ENCODE measurements at regions not wholly inside any gene's neighbourhood (a gene's known extent, or its start where the extent isn't known, plus 50 kb on each side); places are given as distances from the start of the nearest gene placed in this dataset.
A peak's percentile ranks its signal among the peaks of the same experiment; 100 is the strongest.
"Not testable (repeated sequence)": the region's sequence is repeated elsewhere in the genome, so short reads cannot be mapped to it uniquely, and the experiment has no call there.

DNA sequence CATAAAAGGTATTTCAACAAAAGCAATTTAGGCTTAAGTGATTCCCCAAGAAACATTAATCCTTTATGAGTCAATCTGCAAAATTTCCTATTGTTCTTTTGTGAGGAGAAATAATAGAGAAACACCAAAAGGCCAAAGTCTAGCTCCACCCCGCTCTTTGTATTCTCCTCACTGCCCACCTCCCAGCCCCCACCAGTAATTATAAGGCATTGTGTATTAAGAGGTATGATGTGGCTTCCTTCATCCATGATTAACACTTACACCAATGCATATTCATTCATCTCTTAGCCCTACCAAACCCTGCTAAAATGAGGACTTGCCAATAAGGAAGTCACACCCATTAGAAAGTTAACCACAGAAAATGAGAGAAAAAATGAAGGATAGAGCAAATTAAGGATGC is 105.3 kb upstream of the SPATA31D4 start:
- Mint-ChIP-seq H3K4me3 (no peak overlapping the region), H3K27me3 (no peaks in the 10 kb centered on the region), H3K9me3 (no peaks in the 10 kb centered on the region), H3K27ac (no peak overlapping the region), H3K36me3 (no peaks in the 10 kb centered on the region), H3K4me1 (peaks cover 1% of the 10 kb centered on the region)
- ATAC-seq (ENCODE audit: low read depth) (no peak), DNase-seq (ENCODE audit: low spot score in 2 of 2) (no peak)

- H3K9me3 Mint-ChIP-seq: no peaks in the 10 kb centered on the region
- H3K27me3 Mint-ChIP-seq: no peaks in the 10 kb centered on the region
- no peak for ATAC-seq (ENCODE audit: low read depth)
- H3K4me3 Mint-ChIP-seq: no peak overlapping the region
- no peak for DNase-seq (ENCODE audit: low spot score in 2 of 2)
- H3K27ac Mint-ChIP-seq: no peak overlapping the region
- no peaks in the 10 kb centered on the region for H3K36me3 Mint-ChIP-seq
- H3K4me1 Mint-ChIP-seq: peaks cover 4% of the 10 kb centered on the region
Observed at GRCh38 chr9:81823672-81824554, 104.3 kb upstream of the SPATA31D4 start.

DNA sequence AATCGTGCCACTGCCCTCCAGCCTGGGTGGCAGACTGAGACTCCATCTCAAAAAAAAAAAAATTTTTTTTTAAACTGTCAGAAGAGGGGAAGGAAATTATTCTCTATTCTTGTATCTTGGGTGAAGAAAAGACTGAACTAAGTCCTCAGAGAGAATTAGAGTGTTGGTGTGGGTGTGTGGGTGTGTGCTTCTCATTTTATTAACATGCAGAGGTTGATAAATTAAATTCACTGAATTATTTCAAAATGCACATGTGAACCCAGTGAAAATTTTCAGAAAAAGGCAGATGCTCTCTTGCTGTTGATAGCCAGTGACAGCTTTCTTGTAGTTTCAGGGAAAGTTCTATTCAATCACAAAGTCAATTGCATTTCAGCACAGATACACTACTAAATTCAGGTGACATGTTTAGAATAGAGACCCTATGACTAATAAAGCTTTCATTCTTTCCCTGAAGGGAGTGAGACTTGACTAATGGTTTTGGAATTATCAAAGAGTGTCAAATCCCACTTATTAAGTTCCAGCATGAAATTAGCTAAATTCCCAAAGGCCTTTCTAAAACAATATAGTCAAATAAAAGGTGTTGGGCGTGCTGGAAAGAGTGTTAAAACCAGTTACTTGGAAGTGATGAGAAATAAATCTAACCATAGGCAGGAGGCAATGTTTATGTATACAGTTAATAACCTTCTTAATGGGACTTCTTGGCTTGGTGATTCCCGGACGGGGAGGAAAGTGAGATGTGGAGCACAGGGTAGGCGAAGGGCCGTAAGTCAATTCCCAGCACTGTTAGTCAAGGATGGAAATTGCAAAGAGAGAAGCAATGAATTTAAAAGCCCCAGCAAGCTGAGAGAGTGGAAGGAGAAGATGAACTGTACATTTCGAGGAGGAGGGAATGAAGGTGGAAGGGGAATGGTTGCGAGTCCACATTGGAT is 103.2 kb upstream of the SPATA31D4 start:
- Mint-ChIP-seq H3K4me1 (peaks cover 7% of the 10 kb centered on the region), H3K36me3 (no peaks in the 10 kb centered on the region), H3K4me3 (no peak overlapping the region), H3K27ac (no peak overlapping the region), H3K27me3 (no peaks in the 10 kb centered on the region), H3K9me3 (no peaks in the 10 kb centered on the region)
- no peak for DNase-seq (ENCODE audit: low spot score in 2 of 2)
- ATAC-seq (ENCODE audit: low read depth): no peak

DNA sequence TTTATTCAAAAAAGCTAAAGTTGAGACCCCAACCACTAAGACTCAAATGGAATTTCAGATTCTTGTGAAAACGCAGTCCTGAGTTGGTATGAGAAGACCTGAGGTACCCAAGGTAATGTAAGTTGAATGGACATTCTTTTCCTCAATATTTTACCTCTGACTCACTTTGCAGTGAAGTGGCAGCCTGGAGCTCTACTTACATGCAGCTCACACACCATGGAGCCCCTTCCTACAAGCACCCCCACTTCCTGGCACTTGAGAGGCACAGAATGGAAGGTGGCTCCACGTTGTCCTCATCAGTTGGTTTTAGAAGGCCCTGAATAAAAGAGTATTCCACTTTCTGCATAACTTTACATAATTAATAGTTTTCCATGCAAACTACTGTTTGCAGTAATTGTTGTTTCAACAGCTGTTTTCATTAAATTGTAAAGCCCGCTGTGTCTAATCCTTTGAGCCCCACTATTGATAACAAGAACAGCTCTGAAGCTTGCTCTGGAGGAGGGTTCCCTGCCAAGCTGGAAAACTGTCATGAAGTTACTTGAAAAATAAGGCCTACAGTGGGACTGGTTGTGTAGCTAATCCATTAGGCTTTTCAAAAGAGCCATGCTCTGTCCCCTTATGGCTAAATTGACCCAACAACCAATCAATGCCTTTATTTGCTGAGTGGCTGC is 102.2 kb upstream of the SPATA31D4 start:
- Mint-ChIP-seq H3K4me1 (peaks cover 7% of the 10 kb centered on the region), H3K27ac (no peak overlapping the region), H3K9me3 (no peaks in the 10 kb centered on the region), H3K27me3 (no peaks in the 10 kb centered on the region), H3K4me3 (no peak overlapping the region), H3K36me3 (no peaks in the 10 kb centered on the region)
- DNase-seq (ENCODE audit: low spot score in 2 of 2) (no peak), ATAC-seq (ENCODE audit: low read depth) (no peak)

GRCh38 chr9:81826517-81826906 is 101.7 kb upstream of the SPATA31D4 start:
- ATAC-seq (ENCODE audit: low read depth) (no peak), DNase-seq (ENCODE audit: low spot score in 2 of 2) (no peak)
- Mint-ChIP-seq H3K4me3 (no peak overlapping the region), H3K36me3 (no peaks in the 10 kb centered on the region), H3K9me3 (no peaks in the 10 kb centered on the region), H3K27ac (no peak overlapping the region), H3K27me3 (peaks cover 1% of the 10 kb centered on the region), H3K4me1 (peaks cover 7% of the 10 kb centered on the region)

- ATAC-seq (ENCODE audit: low read depth) (peak; percentile 80), DNase-seq (ENCODE audit: low spot score in 2 of 2) (no peak)
- Mint-ChIP-seq H3K27ac (no peak overlapping the region), H3K4me3 (no peak overlapping the region), H3K27me3 (peaks cover 1% of the 10 kb centered on the region), H3K36me3 (no peaks in the 10 kb centered on the region), H3K9me3 (no peaks in the 10 kb centered on the region), H3K4me1 (peaks cover 7% of the 10 kb centered on the region)
Observed at GRCh38 chr9:81827616-81828296, 100.5 kb upstream of the SPATA31D4 start.

GRCh38 chr9:81829195-81829882 is 98.9 kb upstream of the SPATA31D4 start:
- H3K4me1 Mint-ChIP-seq: peaks cover 7% of the 10 kb centered on the region
- ATAC-seq (ENCODE audit: low read depth): no peak
- no peak for DNase-seq (ENCODE audit: low spot score in 2 of 2)
- H3K9me3 Mint-ChIP-seq: no peaks in the 10 kb centered on the region
- no peaks in the 10 kb centered on the region for H3K36me3 Mint-ChIP-seq
- H3K27me3 Mint-ChIP-seq: peaks cover 1% of the 10 kb centered on the region
- H3K4me3 Mint-ChIP-seq: no peak overlapping the region
- no peak overlapping the region for H3K27ac Mint-ChIP-seq

DNA sequence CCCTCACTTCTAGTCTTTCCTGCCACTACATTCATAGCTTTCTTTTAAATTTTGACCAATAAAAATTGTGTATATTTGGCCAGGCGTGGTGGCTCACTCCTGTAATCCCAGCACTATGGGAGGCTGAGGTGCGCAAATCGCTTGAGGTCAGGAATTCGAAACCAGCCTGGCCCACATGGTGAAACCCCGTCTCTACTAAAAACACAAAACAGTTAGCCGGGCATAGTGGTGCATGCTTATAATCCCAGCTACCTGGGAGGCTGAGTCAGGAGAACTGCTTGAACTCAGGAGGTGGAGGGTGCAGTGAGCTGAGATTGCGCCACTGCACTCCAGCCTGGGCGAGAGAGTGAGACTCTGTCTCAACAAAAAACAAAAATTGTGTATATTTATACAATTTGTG is 97.8 kb upstream of the SPATA31D4 start:
- H3K27ac Mint-ChIP-seq; H3K36me3 Mint-ChIP-seq; DNase-seq (ENCODE audit: low spot score in 2 of 2); H3K4me1 Mint-ChIP-seq; H3K9me3 Mint-ChIP-seq; H3K4me3 Mint-ChIP-seq; H3K27me3 Mint-ChIP-seq; ATAC-seq (ENCODE audit: low read depth): not testable (repeated sequence)

- H3K27ac Mint-ChIP-seq: no peak overlapping the region
- no peaks in the 10 kb centered on the region for H3K36me3 Mint-ChIP-seq
- no peak for DNase-seq (ENCODE audit: low spot score in 2 of 2)
- H3K4me3 Mint-ChIP-seq: no peak overlapping the region
- H3K27me3 Mint-ChIP-seq: peaks cover 1% of the 10 kb centered on the region
- H3K4me1 Mint-ChIP-seq: peaks cover 7% of the 10 kb centered on the region
- no peak for ATAC-seq (ENCODE audit: low read depth)
- no peaks in the 10 kb centered on the region for H3K9me3 Mint-ChIP-seq
Observed at GRCh38 chr9:81832571-81833285, 95.5 kb upstream of the SPATA31D4 start.

- Mint-ChIP-seq H3K4me3 (no peak overlapping the region), H3K36me3 (no peaks in the 10 kb centered on the region), H3K9me3 (no peaks in the 10 kb centered on the region), H3K27ac (no peak overlapping the region), H3K27me3 (peaks cover 1% of the 10 kb centered on the region), H3K4me1 (peaks cover 2% of the 10 kb centered on the region)
- DNase-seq (ENCODE audit: low spot score in 2 of 2) (no peak), ATAC-seq (ENCODE audit: low read depth) (no peak)
Observed at GRCh38 chr9:81833563-81834345, 94.5 kb upstream of the SPATA31D4 start.

- H3K4me3 Mint-ChIP-seq: no peak overlapping the region
- no peaks in the 10 kb centered on the region for H3K36me3 Mint-ChIP-seq
- ATAC-seq (ENCODE audit: low read depth): no peak
- H3K9me3 Mint-ChIP-seq: no peaks in the 10 kb centered on the region
- no peaks in the 10 kb centered on the region for H3K4me1 Mint-ChIP-seq
- H3K27me3 Mint-ChIP-seq: peaks cover 2% of the 10 kb centered on the region
- no peak overlapping the region for H3K27ac Mint-ChIP-seq
- no peak for DNase-seq (ENCODE audit: low spot score in 2 of 2)
Observed at GRCh38 chr9:81841333-81841732, 86.9 kb upstream of the SPATA31D4 start.

DNA sequence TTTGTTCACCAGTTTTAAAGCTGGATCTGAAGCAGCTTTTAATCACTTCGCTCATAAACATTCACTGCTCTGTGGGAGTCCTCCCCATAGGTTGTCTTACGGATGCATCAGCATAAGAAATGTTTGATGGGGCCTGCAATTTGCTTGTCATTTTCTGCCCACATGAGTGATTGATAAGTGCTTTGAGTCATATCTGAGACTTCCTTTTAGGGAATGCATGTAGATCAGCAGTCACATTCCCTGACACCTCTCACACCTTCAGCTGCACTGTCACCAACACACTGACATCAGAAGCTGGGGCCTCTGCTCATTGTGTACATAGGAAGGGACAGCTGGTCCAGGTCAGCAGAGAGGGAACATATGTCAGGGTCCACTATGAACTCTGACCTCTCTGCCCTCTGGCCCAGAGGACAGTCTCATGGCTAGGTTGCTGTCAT is 84.1 kb upstream of the SPATA31D4 start:
- Mint-ChIP-seq H3K27ac (no peak overlapping the region), H3K9me3 (no peaks in the 10 kb centered on the region), H3K4me3 (no peak overlapping the region), H3K4me1 (no peaks in the 10 kb centered on the region), H3K36me3 (no peaks in the 10 kb centered on the region), H3K27me3 (peaks cover 2% of the 10 kb centered on the region)
- DNase-seq (ENCODE audit: low spot score in 2 of 2) (no peak), ATAC-seq (ENCODE audit: low read depth) (no peak)

Measured in memory B cell (primary cell).